MM.1S (cell line): ENCODE measurements at regions not wholly inside any gene's neighbourhood (a gene's known extent, or its start where the extent isn't known, plus 50 kb on each side); places are given as distances from the start of the nearest gene placed in this dataset.

Experiments
- EZH2 ChIP-seq: fragments of 300-600 bp; sonication (generic); optimal IDR thresholded peaks from 2 replicates; pipeline ENCODE3; 2017; ENCODE audit warnings: low read depth, mild to moderate bottlenecking, antibody characterized with exemption, low read length, mixed read lengths
- EZH2phosphoT487 ChIP-seq: fragments of 300-600 bp; sonication (generic); IDR thresholded peaks from 2 replicates; pipeline ENCODE4 v1.6.1; 2018; ENCODE audit warnings: antibody characterized with exemption, low read length
- TF ChIP-seq, protein P1 (sequence below): fragments of 300-600 bp; sonication (generic); IDR thresholded peaks from 2 replicates; pipeline ENCODE4 v1.5.1; 2016; ENCODE audit warnings: antibody characterized with exemption, low read length, mixed read lengths

DNA sequence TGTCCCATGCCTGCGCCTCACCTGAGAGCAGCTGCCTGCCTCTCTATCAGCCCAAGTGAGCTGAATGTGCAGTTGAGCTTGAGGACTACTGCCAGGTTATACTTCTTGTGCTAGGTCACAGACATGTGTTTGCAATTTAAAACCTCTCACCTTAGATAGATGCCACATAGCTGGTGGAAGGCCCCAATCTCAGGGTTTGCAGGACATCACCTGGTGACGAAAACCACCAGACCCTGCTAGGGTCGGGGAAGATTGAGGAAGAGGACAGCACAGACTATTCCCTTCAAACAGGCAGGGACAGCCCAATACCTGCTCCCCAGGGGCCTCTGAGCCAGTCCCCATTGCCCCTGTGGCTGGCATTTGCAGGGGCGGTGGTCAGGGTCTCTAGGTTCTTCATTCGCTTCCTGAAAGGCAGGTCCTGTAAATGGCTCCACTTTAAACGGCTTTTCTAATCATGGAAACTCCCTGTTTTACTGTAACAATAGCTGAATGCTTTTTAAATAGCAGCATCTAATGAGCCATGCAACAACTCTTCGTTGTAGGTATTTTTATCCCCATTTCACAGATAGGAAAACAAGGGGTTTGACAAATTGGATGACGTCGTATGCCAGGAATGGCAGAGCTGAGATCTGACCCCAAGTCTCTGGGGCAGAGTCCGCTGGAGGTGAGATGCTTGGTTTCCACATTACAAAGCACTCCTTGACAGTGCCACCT, 80.1 kb downstream of the EMX2 start:
- TF ChIP-seq, protein P1, sequence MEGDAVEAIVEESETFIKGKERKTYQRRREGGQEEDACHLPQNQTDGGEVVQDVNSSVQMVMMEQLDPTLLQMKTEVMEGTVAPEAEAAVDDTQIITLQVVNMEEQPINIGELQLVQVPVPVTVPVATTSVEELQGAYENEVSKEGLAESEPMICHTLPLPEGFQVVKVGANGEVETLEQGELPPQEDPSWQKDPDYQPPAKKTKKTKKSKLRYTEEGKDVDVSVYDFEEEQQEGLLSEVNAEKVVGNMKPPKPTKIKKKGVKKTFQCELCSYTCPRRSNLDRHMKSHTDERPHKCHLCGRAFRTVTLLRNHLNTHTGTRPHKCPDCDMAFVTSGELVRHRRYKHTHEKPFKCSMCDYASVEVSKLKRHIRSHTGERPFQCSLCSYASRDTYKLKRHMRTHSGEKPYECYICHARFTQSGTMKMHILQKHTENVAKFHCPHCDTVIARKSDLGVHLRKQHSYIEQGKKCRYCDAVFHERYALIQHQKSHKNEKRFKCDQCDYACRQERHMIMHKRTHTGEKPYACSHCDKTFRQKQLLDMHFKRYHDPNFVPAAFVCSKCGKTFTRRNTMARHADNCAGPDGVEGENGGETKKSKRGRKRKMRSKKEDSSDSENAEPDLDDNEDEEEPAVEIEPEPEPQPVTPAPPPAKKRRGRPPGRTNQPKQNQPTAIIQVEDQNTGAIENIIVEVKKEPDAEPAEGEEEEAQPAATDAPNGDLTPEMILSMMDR: no peak
- no peak for TF ChIP-seq EZH2
- TF ChIP-seq EZH2phosphoT487: no peak
